DMS 273 (cell line): ENCODE measurements at regions not wholly inside any gene's neighbourhood (a gene's known extent, or its start where the extent isn't known, plus 50 kb on each side); places are given as distances from the start of the nearest gene placed in this dataset.
"Not testable (repeated sequence)": the region's sequence is repeated elsewhere in the genome, so short reads cannot be mapped to it uniquely, and the experiment has no call there.

Experiments used
- DNase-seq: peaks from one replicate; lab custom pipeline; 2025; ENCODE audit not compliant: unreplicated experiment; lab: John Stamatoyannopoulos, UW

DNA sequence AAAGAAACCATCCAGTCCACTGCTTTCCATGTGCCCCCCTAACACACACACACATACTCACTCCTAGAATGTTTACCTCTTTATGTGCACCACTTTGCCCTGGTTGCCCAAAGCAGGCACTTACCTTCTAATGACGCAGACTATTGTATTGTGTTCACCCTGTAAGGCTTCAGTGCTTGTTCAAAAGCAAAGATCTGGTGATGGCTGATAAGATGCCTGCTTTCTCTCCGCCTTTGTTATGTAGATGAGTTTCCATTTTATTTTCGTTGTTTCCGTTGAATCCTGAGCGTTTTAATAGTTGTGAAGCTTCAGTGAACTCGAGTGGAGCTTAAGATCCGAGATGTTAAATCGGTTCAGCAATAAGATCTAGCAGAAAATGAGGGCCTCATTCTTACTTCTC is 452.7 kb downstream of the TMEM114 start:
- DNase-seq, result no peak

DNA sequence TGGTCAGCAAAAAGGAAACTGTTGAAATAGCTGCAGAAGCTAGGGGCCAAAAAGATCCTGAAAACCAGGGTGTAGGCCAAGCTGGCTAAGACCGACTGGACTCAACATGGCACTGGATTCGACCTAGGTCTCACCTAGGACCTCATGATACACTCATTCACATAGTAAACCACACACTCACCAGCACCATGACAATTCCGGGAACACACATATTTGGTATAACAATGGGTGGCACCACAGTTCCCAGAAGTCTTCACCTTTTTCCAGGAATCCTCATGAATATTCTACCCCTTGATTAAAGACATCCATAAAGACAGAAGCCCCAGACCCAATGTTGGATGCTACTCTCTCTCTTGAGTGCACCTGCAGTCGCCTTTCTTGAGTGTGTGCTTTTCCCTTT is 460.1 kb downstream of the TMEM114 start:
- DNase-seq, result no peak

DNA sequence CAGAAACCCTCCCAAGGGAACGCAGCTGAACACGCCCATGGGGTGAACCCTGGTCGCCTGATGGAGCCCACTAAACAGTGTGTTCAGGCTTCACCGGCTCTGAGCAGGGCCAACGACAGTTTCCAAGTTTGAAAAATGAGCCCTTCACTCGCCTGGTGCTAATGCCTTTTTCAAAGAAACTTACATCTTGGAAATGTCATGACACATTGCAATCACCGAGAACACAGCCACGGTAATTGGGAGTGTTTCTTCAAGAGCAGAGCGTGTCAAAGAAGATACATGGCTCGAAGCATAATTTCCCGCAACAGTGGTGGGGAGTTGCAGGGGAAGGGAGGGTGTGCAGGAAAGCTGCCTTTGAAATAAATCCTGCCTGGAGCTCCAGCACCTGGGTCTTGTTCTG is 463.2 kb downstream of the TMEM114 start:
- DNase-seq, result no peak

- DNase-seq, result no peak
These were observed 464.0 kb downstream of the TMEM114 start for GRCh38 chr16:8126313-8126712.

DNA sequence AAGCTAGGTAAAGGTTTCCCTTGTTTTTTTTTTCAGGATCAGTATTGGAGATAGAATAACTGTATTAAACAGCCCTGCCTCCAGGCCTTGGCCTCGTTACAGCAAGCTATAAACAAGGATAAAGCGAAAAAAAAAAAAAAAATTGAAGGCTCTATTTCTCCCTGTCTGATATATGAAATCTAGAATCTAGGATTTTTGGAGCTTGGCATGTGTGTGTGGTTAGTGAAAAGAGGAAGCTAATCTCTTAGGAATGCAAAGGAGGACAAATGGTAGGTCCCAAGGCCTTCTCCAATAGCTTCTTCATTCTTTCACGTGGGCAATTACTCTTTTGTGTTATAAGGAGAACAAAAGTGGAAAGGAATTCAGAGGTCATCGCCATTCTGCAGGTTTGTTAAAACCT is 470.3 kb downstream of the TMEM114 start:
- no peak for DNase-seq

- DNase-seq, result no peak
These were observed 474.5 kb downstream of the TMEM114 start for GRCh38 chr16:8115814-8116213.

DNA sequence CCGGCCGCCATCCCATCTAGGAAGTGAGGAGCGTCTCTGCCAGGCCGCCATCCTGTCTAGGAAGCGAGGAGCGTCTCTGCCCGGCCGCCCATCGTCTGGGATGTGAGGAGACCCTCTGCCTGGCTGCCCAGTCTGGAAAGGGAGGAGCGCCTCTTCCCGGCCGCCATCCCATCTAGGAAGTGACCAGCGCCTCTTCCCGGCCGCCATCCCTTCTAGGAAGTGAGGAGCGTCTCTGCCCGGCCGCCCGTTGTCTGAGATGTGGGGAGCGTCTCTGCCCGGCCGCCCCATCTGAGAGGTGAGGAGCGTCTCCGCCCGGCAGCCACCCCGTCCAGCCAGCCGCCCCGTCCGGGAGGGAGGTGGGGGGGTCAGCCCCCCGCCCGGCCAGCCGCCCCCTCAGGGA is 475.4 kb downstream of the TMEM114 start:
- DNase-seq, result not testable (repeated sequence)

DNA sequence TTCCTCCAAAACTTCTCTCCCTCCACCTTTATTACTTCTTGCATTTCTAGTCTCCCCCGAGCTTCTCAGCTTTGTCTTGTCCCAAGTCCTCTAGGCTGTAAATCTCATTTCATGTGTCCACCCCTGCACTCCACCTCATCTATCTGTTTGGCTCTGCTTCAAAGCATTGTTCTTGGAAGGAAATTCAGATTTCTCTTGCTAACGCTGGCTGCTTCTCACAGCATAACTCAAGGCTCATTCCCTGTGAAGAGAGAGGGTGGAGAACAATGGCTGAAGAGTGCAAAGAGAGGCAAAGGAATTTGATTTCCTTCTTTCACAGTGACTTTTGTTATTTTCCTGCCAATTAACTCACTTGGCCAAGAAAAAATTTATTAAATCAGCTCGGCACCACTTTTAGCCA is 476.5 kb downstream of the TMEM114 start:
- DNase-seq, result no peak

DNA sequence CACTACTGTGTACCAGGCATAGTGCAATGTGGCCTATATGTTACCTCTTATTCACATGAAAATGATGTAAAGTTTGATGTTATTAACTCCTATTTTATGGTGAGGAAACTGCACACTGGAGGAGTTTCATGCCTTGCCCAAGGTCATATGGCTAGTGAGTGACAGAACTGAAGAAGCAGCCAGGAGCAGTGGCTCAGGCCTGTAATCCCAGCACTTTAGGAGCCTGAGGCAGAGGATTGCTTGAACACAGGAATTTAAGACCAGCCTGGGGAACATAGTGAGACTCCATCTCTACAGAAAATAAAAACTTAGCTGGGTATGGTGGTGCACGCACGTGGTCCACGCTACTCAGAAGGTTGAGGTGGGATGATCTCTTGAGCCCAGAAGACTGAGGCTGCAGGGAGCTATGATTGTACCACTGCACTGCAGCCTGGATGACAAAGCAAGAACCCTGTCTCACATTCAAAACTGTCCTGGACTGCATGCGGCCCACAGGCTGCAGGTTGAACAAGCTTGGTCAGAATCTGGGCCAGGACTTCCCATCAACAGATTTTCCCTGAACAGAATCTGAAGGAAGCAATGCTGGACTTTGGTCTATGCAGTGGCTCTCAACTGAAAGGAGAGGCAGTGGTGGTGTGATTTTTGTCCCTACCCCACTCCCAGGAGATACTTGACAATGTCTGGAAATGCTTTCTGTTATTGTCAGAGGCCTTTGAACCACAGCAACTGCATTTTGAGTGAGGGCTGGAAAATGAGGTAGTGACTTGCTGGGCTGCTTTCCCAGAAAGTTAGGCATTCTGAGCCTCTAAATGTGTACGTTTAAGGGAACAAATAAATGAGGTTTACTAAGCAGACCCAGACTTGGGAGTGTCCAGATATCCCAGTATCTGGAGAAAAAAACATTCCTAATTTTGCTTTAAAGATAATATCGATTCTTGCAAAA is 479.5 kb downstream of the TMEM114 start:
- no peak for DNase-seq

- DNase-seq, result no peak
These were observed 480.6 kb downstream of the TMEM114 start for GRCh38 chr16:8109510-8110369.

DNA sequence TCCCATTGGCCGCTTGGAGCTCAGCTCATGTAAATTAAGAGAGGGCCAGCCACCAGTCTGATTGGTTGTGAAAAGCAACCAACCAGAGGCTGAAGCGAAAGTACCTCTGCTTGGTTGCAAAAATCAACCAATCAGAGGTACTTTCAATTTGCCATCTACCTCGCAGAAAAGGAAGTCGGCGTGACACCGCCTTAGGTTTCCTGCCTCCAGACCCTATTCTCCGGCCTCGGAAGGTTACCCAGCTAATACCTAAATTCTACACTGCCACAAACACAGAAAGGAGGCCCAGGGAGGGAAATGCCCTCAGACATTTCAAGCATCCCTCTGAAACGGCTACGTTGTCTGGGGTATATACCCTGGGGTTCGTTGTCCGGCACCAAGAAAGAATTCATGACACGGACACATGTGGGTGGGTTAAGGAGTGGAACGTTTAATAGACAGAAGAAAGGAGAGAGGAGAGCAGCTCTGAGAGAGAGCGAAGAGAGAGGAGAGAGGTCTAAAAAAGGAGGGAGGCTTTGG is 481.3 kb downstream of the TMEM114 start:
- no peak for DNase-seq

GRCh38 chr16:8107296-8107695 is 483.0 kb downstream of the TMEM114 start:
- DNase-seq, result no peak

GRCh38 chr16:8103649-8104289 is 486.5 kb downstream of the TMEM114 start:
- no peak for DNase-seq

DNA sequence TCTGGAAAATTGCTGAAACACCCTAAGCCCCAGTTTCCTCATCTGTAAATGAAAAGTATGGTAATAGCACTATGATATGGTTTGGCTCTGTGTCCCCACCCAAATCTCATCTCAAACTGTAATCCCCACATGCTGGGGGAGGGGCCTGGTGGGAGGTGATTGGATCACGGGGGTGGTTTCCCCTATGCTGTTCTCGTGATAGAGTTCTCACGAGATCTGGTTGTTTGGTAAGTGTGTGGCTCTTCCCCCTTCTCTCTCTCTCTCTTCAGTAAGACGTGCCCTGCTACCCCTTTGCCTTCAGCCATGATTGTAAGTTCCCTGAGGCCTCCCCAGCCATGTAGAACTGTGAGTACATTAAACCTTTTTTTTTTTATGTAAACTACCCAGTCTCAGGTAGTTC is 490.7 kb downstream of the TMEM114 start:
- no peak for DNase-seq

- no peak for DNase-seq
These were observed 491.3 kb downstream of the TMEM114 start for GRCh38 chr16:8098947-8099512.

GRCh38 chr16:8096211-8096610 is 494.1 kb downstream of the TMEM114 start:
- DNase-seq, result no peak

DNA sequence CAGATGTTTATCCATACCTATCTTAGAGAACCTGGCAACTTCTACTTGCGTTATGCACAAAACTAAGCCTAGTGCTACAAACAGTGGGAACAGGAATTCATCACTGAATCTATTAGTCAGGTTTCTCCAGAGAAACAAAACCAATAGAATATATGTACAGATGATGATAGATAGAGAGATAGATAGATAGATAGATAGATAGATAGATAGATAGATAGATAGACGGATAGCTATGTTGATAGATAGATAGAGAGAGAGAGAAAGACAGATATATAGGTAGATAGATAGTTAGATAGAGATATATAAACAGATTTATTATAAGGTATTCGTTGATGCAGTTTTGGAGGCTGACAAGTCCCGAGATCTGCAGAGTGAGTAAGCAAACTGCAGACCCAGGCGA is 495.6 kb downstream of the TMEM114 start:
- DNase-seq, result no peak

DNA sequence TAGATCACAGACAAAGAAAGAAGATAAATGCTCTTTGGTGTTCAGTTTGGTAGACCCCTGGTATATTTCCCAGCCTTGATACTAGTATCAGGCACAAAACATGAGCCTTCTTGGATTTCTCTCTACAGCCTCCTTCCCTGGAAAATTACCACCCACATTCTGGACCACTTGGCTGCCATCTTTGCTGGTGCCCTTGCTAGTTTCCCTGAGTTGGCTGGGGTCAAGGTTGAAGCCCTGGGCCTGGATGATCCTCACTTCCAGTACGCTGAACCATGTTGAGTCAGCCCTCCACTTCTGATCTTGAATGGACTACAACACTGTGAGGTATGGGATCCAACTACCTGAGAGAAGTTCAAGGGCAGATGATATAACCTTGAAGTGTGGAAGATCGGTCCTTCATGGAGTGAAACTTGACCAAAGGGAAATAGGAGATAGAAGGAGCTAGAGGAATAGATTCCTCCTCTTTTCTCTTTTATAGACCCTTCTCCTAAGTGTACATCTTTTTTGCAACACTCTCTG is 501.4 kb downstream of the TMEM114 start:
- DNase-seq, result no peak

GRCh38 chr16:8087597-8088289 is 502.6 kb downstream of the TMEM114 start:
- DNase-seq, result no peak

DNA sequence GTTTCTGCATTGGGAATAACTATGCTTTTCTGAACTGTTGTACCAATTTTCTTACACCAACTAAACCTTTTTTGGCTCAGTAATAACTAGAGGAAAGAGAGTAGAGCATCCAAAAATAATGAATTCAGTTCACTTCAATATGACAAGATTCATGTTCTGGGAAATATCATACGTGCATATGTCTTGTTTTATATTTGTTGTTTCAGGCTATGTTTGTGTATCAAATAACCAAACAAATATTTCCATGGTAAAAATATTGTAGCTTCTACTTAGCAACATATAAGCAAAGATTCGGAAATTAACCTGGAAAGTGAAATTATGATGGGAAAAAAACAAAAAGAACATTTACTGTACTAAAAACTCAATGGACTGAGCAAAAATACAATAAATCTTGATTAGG is 503.2 kb downstream of the TMEM114 start:
- DNase-seq, result no peak
